HL-60 (cell line): ENCODE measurements at regions not wholly inside any gene's neighbourhood (a gene's known extent, or its start where the extent isn't known, plus 50 kb on each side); places are given as distances from the start of the nearest gene placed in this dataset.

ENCODE experiments used
- DNase-seq, 2 experiments: peaks; one replicate each; pipeline ENCODE4 v3.0.0-alpha.2; 2010 to 2020; ENCODE audit warnings: low read depth in 1 of 2, low spot score in 1 of 2
- H3K27ac ChIP-seq: fragments of 250-450 bp; sonication (Bioruptor Pico); replicated peaks from 2 replicates; pipeline ENCODE4 v1.5.1; 2020; ENCODE audit warnings: mild to moderate bottlenecking, moderate library complexity
- H3K27me3 ChIP-seq: fragments of 250-450 bp; sonication (Bioruptor Pico); 2 replicates; pipeline ENCODE4 v1.5.1; 2021; ENCODE audit warnings: mild to moderate bottlenecking, moderate library complexity; ENCODE audit not compliant: insufficient read depth, poor library complexity, severe bottlenecking
- H3K4me3 ChIP-seq: replicated peaks from 2 replicates; pipeline ENCODE4 v1.5.1; 2011; ENCODE audit warnings: mild to moderate bottlenecking, control low read depth, low read length; ENCODE audit not compliant: insufficient read depth
- CTCF ChIP-seq: IDR thresholded peaks from one replicate; pipeline ENCODE4 v1.5.1; 2011; ENCODE audit warnings: low read length, control low read depth, inconsistent platforms; ENCODE audit not compliant: insufficient read depth
- GABPA ChIP-seq: IDR thresholded peaks from 2 replicates; pipeline ENCODE4 v1.6.1; 2012; ENCODE audit warnings: low read depth
- POLR2AphosphoS5 ChIP-seq: IDR thresholded peaks from 2 replicates; pipeline ENCODE4 v1.6.1; 2012; ENCODE audit warnings: low read depth
- REST ChIP-seq: IDR thresholded peaks from 2 replicates; pipeline ENCODE4 v1.6.1; 2012; ENCODE audit warnings: low read depth; ENCODE audit not compliant: insufficient replicate concordance
- SPI1 ChIP-seq: IDR thresholded peaks from 2 replicates; pipeline ENCODE4 v1.6.1; 2012; ENCODE audit warnings: low read depth, mild to moderate bottlenecking, borderline replicate concordance

- no peak overlapping the region for H3K27ac ChIP-seq
- no peak for DNase-seq
- TF ChIP-seq SPI1 (no peak), POLR2AphosphoS5 (no peak), CTCF (no peak), GABPA (no peak), REST (no peak)
- H3K27me3 ChIP-seq = no peaks in the 10 kb centered on the region
- no peak overlapping the region for H3K4me3 ChIP-seq
Observed at GRCh38 chr2:198414976-198415375, 610.6 kb downstream of the PLCL1 start.

- Histone ChIP-seq H3K4me3 (no peak overlapping the region), H3K27ac (no peak overlapping the region), H3K27me3 (peaks cover 4% of the 10 kb centered on the region)
- DNase-seq = no peak
- no peak for TF ChIP-seq GABPA
- TF ChIP-seq SPI1 = no peak
- TF ChIP-seq CTCF = no peak
- no peak for TF ChIP-seq REST
- no peak for TF ChIP-seq POLR2AphosphoS5
Observed at GRCh38 chr2:198411936-198412335, 607.5 kb downstream of the PLCL1 start.

- peaks cover 4% of the 10 kb centered on the region for H3K27me3 ChIP-seq
- H3K4me3 ChIP-seq = no peak overlapping the region
- DNase-seq = no peak
- H3K27ac ChIP-seq = no peak overlapping the region
- TF ChIP-seq POLR2AphosphoS5 (no peak), GABPA (no peak), SPI1 (no peak), CTCF (no peak), REST (no peak)
Observed at GRCh38 chr2:198408171-198408570, 603.8 kb downstream of the PLCL1 start.
